Activated naive CD8-positive, alpha-beta T cell treated with anti-CD3 and anti-CD28 coated beads for 36 hours (primary cell): ENCODE measurements at regions not wholly inside any gene's neighbourhood (a gene's known extent, or its start where the extent isn't known, plus 50 kb on each side); places are given as distances from the start of the nearest gene placed in this dataset.

ENCODE experiments used
- DNase-seq: peaks from one replicate; pipeline ENCODE4 v3.0.0; 2021
- H3K27ac Mint-ChIP-seq: one replicate; pipeline ENCODE4 v1.8.0; 2022; ENCODE audit warnings: mild to moderate bottlenecking, moderate library complexity, mixed read lengths
- H3K27me3 Mint-ChIP-seq: one replicate; pipeline ENCODE4 v1.8.0; 2022; ENCODE audit warnings: mild to moderate bottlenecking, mixed read lengths
- H3K36me3 Mint-ChIP-seq: one replicate; pipeline ENCODE4 v1.8.0; 2021; ENCODE audit warnings: mild to moderate bottlenecking, mixed read lengths
- H3K4me1 Mint-ChIP-seq: one replicate; pipeline ENCODE4 v1.8.0; 2021; ENCODE audit warnings: mixed read lengths
- H3K4me3 Mint-ChIP-seq: one replicate; pipeline ENCODE4 v1.8.0; 2022; ENCODE audit warnings: mild to moderate bottlenecking, moderate library complexity, mixed read lengths
- H3K9me3 Mint-ChIP-seq: one replicate; pipeline ENCODE4 v1.8.0; 2022; ENCODE audit warnings: mixed read lengths

DNA sequence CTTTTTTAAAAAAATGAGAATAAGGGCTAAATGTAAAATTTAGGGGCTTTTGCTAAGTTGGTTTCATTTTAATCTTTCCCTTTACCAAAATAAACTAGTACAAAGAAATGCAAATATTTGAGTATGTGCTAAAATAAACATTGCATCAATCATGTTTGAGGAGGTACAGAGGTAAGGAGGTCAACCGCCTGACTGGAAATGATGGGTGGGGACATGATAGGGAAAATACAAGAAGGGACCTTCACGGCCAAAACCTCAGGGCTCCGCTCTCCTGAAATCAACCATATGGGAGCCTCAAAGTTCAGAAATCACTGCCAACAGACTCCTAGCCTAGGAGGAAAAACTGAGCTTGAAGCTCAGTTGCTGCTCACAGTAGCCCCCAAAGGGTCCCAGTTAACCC is 207.6 kb downstream of the AHR start:
- Mint-ChIP-seq H3K4me3 (no peak overlapping the region), H3K27ac (no peak overlapping the region), H3K27me3 (no peaks in the 10 kb centered on the region), H3K36me3 (no peaks in the 10 kb centered on the region), H3K9me3 (no peaks in the 10 kb centered on the region), H3K4me1 (no peaks in the 10 kb centered on the region)
- DNase-seq, result no peak

DNA sequence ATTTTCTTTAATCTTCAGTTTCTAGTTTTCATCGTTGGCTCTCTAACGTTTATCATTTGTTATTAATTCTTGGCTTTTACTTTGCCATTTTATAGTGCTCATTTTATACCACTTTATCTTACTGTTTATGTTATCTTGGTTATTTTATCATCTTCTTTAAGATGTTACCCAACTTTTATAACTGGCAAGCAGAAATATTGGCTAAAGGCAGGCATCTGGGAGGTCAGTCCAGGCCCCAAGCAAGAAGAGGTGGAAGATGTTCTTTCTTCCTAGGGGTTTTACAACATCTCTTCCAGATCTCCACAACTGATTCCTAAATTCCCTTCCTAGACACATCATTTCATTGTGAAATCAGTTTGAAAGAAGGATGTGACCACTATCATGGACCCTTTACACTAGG is 208.1 kb downstream of the AHR start:
- no peaks in the 10 kb centered on the region for H3K9me3 Mint-ChIP-seq
- no peak for DNase-seq
- no peak overlapping the region for H3K4me3 Mint-ChIP-seq
- no peaks in the 10 kb centered on the region for H3K27me3 Mint-ChIP-seq
- H3K27ac Mint-ChIP-seq, result no peak overlapping the region
- H3K4me1 Mint-ChIP-seq, result no peaks in the 10 kb centered on the region
- no peaks in the 10 kb centered on the region for H3K36me3 Mint-ChIP-seq

GRCh38 chr7:17507717-17508116 is 209.3 kb downstream of the AHR start:
- no peaks in the 10 kb centered on the region for H3K27me3 Mint-ChIP-seq
- H3K27ac Mint-ChIP-seq, result no peak overlapping the region
- H3K4me3 Mint-ChIP-seq, result no peak overlapping the region
- DNase-seq, result no peak
- no peaks in the 10 kb centered on the region for H3K4me1 Mint-ChIP-seq
- no peaks in the 10 kb centered on the region for H3K36me3 Mint-ChIP-seq
- no peaks in the 10 kb centered on the region for H3K9me3 Mint-ChIP-seq

DNA sequence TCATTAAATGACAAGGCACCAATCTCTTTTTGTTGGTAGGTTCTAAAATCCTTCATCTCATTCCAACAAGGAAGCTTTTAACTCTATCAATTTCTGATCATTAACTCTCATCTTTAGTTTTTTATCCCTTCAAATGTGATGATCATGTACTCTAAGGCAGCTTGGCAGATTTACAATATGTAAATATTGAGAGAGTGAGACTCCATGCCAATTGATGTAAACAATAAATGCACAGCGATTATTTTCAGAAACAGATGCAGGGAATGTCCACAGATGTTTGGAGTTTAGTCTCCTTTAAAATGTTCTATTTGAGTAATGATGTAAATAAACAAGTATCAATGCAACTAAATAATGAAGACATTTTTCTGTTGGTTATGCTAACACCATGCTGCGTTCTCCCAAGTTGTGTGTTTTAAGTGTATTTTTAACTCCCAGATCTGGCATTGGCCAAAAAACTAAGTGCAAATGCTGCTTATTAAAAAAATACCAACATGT is 213.8 kb downstream of the AHR start:
- Mint-ChIP-seq H3K27ac (no peak overlapping the region), H3K9me3 (no peaks in the 10 kb centered on the region), H3K27me3 (no peaks in the 10 kb centered on the region), H3K4me1 (no peaks in the 10 kb centered on the region), H3K4me3 (no peak overlapping the region), H3K36me3 (no peaks in the 10 kb centered on the region)
- no peak for DNase-seq

- Mint-ChIP-seq H3K27ac (no peak overlapping the region), H3K36me3 (no peaks in the 10 kb centered on the region), H3K4me1 (peaks cover 7% of the 10 kb centered on the region), H3K9me3 (no peaks in the 10 kb centered on the region), H3K27me3 (no peaks in the 10 kb centered on the region), H3K4me3 (no peak overlapping the region)
- no peak for DNase-seq
Observed at GRCh38 chr7:17516771-17517170, 218.3 kb downstream of the AHR start.

GRCh38 chr7:17520941-17521340 is 222.5 kb downstream of the AHR start:
- peaks cover 3% of the 10 kb centered on the region for H3K27me3 Mint-ChIP-seq
- H3K36me3 Mint-ChIP-seq, result no peaks in the 10 kb centered on the region

GRCh38 chr7:17521437-17521836 is 223.0 kb downstream of the AHR start:
- Mint-ChIP-seq H3K9me3 (no peaks in the 10 kb centered on the region), H3K4me3 (no peak overlapping the region), H3K27ac (no peak overlapping the region), H3K4me1 (peaks cover 11% of the 10 kb centered on the region), H3K27me3 (peaks cover 6% of the 10 kb centered on the region), H3K36me3 (no peaks in the 10 kb centered on the region)
- DNase-seq, result no peak

More at GRCh38 chr7:17520941-17521340, 222.5 kb downstream of the AHR start:
- Mint-ChIP-seq H3K4me1 (peaks cover 11% of the 10 kb centered on the region), H3K27ac (no peak overlapping the region), H3K9me3 (no peaks in the 10 kb centered on the region), H3K4me3 (no peak overlapping the region)
- DNase-seq, result no peak

- Mint-ChIP-seq H3K9me3 (no peaks in the 10 kb centered on the region), H3K4me1 (peaks cover 11% of the 10 kb centered on the region), H3K4me3 (no peak overlapping the region), H3K27me3 (peaks cover 15% of the 10 kb centered on the region), H3K36me3 (no peaks in the 10 kb centered on the region), H3K27ac (no peak overlapping the region)
- no peak for DNase-seq
Observed at GRCh38 chr7:17523813-17524739, 225.6 kb downstream of the AHR start.

DNA sequence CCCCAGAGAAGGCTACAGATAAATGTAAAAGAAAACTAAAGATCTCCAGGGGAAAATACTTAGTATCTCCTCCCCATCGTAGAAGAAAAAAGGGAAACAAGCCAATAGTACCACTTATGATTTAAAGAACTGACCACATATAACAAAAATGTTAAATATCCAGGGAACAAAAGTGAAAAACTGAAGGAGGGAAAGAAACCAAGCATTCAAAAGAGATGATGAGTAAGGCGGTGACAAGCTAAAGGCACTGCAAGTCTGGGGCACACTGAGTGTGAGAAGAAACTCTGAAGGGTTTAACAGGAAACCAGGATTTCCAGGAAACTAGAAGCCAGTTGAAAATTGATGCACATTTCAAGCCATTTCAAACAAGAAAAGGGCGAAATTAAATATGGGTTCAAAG is 226.3 kb downstream of the AHR start:
- H3K27ac Mint-ChIP-seq, result no peak overlapping the region
- H3K36me3 Mint-ChIP-seq, result no peaks in the 10 kb centered on the region
- H3K9me3 Mint-ChIP-seq, result no peaks in the 10 kb centered on the region
- H3K27me3 Mint-ChIP-seq, result peaks cover 17% of the 10 kb centered on the region
- no peak for DNase-seq
- H3K4me1 Mint-ChIP-seq, result peaks cover 11% of the 10 kb centered on the region
- H3K4me3 Mint-ChIP-seq, result no peak overlapping the region

DNA sequence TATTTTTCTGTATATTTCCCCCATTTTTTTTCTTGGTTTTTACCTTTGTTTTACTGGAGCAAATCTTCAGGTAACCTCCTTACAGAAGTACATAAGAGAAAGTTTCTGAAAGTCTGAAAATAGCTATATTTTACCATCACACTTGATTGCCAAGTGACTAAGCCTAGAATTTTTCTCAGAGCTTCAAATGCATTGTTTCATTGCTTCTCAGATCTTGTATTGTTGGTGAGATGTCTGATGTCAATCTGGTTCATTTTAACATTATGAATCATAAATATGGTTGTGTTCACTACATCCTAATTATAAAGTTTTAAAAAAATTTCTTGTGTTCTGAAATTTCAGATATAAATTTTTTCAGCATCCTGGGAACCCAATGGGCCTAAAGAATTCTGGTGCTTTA is 228.2 kb downstream of the AHR start:
- no peaks in the 10 kb centered on the region for H3K36me3 Mint-ChIP-seq
- H3K27ac Mint-ChIP-seq, result no peak overlapping the region
- H3K4me1 Mint-ChIP-seq, result peaks cover 7% of the 10 kb centered on the region
- H3K9me3 Mint-ChIP-seq, result no peaks in the 10 kb centered on the region
- DNase-seq, result no peak
- H3K27me3 Mint-ChIP-seq, result peaks cover 17% of the 10 kb centered on the region
- no peak overlapping the region for H3K4me3 Mint-ChIP-seq

DNA sequence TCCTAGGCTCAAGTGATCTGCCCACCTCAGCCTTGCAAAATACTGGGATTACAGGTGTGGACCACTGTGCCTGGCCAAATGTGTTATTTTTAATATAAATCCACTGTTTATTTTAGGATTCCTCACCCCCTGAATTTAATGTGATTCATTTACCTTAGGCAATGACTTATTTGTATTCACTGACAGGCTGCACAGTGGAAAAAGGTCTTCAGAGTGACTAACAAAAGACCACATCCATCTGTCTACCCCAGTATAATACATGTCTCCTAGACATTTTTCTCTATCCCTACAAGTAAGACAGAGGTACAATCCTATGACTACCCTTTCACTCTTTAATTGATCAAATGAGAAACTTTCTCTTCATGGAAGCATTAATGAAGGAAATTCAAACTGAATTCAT is 230.2 kb downstream of the AHR start:
- H3K4me3 Mint-ChIP-seq, result no peak overlapping the region
- peaks cover 21% of the 10 kb centered on the region for H3K27me3 Mint-ChIP-seq
- no peak overlapping the region for H3K27ac Mint-ChIP-seq
- no peaks in the 10 kb centered on the region for H3K9me3 Mint-ChIP-seq
- peaks cover 9% of the 10 kb centered on the region for H3K4me1 Mint-ChIP-seq
- no peaks in the 10 kb centered on the region for H3K36me3 Mint-ChIP-seq
- no peak for DNase-seq

GRCh38 chr7:17530244-17530643 is 231.8 kb downstream of the AHR start:
- Mint-ChIP-seq H3K9me3 (no peaks in the 10 kb centered on the region), H3K4me1 (peaks cover 5% of the 10 kb centered on the region), H3K27me3 (peaks cover 19% of the 10 kb centered on the region), H3K36me3 (no peaks in the 10 kb centered on the region), H3K27ac (no peak overlapping the region), H3K4me3 (no peak overlapping the region)
- DNase-seq, result no peak

GRCh38 chr7:17530741-17531421 is 232.4 kb downstream of the AHR start:
- no peak for DNase-seq
- H3K4me1 Mint-ChIP-seq, result peaks cover 5% of the 10 kb centered on the region
- no peaks in the 10 kb centered on the region for H3K9me3 Mint-ChIP-seq
- H3K27ac Mint-ChIP-seq, result no peak overlapping the region
- no peak overlapping the region for H3K4me3 Mint-ChIP-seq
- H3K27me3 Mint-ChIP-seq, result peaks cover 18% of the 10 kb centered on the region
- no peaks in the 10 kb centered on the region for H3K36me3 Mint-ChIP-seq

DNA sequence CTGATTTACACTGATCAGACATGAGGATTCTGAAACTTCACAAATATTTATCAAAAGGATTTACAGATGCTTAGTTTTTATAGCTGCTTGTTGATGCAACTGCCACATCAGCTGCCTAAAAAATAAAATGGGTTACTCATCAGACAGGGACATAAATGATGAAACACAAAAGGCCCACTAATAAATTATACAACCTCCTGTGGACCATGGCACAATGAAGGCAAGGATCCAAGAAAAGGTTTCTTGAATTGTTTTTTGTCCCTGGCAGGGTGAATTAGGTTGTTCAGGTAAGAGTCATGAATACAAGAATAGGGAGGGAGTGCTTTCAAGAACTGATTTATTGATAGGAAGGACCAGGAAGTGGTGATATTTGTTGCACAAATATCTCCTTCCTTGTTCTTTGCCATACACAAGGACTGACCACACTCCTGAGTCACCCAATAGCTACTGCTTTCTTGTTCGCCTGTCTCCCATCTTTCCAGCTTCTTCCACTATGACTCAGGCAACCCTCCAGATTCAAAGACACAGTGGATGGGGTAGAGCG is 234.5 kb downstream of the AHR start:
- Mint-ChIP-seq H3K9me3 (no peaks in the 10 kb centered on the region), H3K4me1 (peaks cover 5% of the 10 kb centered on the region), H3K27me3 (peaks cover 13% of the 10 kb centered on the region), H3K36me3 (no peaks in the 10 kb centered on the region), H3K4me3 (no peak overlapping the region), H3K27ac (no peak overlapping the region)
- no peak for DNase-seq

DNA sequence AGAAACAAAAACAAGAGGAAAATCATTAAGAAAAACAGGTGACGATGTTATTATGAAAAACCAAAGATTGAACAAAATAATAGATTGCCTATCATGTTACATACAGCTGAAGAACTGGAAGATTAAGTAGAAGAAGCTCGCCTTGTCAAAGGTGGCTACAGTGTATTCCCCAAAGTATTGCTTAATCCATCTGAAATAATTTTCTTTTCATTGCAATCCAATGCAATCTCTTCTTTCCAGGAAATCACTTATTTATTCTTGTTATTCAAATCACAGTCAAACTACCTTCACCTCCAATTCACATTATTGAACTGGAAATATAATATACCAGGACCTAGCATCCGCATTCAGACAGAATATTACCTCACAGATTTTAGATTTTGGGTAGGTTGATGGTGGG is 235.9 kb downstream of the AHR start:
- H3K4me3 Mint-ChIP-seq, result no peak overlapping the region
- DNase-seq, result no peak
- no peaks in the 10 kb centered on the region for H3K36me3 Mint-ChIP-seq
- no peak overlapping the region for H3K27ac Mint-ChIP-seq
- H3K4me1 Mint-ChIP-seq, result peaks cover 5% of the 10 kb centered on the region
- no peaks in the 10 kb centered on the region for H3K9me3 Mint-ChIP-seq
- peaks cover 9% of the 10 kb centered on the region for H3K27me3 Mint-ChIP-seq
